Esophagus squamous epithelium (tissue), 4 donors: ENCODE measurements at regions not wholly inside any gene's neighbourhood (a gene's known extent, or its start where the extent isn't known, plus 50 kb on each side); places are given as distances from the start of the nearest gene placed in this dataset.

Experiments
- POLR2A ChIP-seq, 4 donors: fragments of 450-650 bp; IDR thresholded peaks; one replicate each; pipeline ENCODE4 v1.6.1; 2017; ENCODE audit warnings: antibody characterized with exemption in 4 of 4, mild to moderate bottlenecking in 4 of 4, moderate library complexity in 3 of 4
- TF ChIP-seq, protein P1 (sequence below), 6 experiments: fragments of 450-650 bp in 4 of 6; fragments of 200-600 bp in 2 of 6; sonication (generic) in 2 of 6; IDR thresholded peaks; one replicate each; pipeline ENCODE4 v1.5.1; 2016 to 2019; ENCODE audit warnings: antibody characterized with exemption in 6 of 6, mild to moderate bottlenecking in 4 of 6, moderate library complexity in 4 of 6

- TF ChIP-seq POLR2A (IDR thresholded peaks at IDR 0.05): no peak
- TF ChIP-seq, protein P1, sequence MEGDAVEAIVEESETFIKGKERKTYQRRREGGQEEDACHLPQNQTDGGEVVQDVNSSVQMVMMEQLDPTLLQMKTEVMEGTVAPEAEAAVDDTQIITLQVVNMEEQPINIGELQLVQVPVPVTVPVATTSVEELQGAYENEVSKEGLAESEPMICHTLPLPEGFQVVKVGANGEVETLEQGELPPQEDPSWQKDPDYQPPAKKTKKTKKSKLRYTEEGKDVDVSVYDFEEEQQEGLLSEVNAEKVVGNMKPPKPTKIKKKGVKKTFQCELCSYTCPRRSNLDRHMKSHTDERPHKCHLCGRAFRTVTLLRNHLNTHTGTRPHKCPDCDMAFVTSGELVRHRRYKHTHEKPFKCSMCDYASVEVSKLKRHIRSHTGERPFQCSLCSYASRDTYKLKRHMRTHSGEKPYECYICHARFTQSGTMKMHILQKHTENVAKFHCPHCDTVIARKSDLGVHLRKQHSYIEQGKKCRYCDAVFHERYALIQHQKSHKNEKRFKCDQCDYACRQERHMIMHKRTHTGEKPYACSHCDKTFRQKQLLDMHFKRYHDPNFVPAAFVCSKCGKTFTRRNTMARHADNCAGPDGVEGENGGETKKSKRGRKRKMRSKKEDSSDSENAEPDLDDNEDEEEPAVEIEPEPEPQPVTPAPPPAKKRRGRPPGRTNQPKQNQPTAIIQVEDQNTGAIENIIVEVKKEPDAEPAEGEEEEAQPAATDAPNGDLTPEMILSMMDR (IDR thresholded peaks at IDR 0.05): no peak
Observed at GRCh38 chr6:85078058-85078457, 313.7 kb upstream of the TBX18 start.
